B cell (primary cell): ENCODE measurements at regions not wholly inside any gene's neighbourhood (a gene's known extent, or its start where the extent isn't known, plus 50 kb on each side); places are given as distances from the start of the nearest gene placed in this dataset.

Experiments used
- ATAC-seq: fragments of 200-7000 bp; cut with Tn5 transposase; one replicate; pipeline ENCODE4 v1.10.0; 2021; ENCODE audit warnings: low read depth, mild to moderate bottlenecking, moderate number of reproducible peaks, moderate library complexity
- CTCF ChIA-PET: fragments of 350-600 bp; sonication (Branson Sonifier 250); formaldehyde crosslinking; loops from one replicate; lab custom pipeline; 2021; ENCODE audit warnings: antibody characterized with exemption, inconsistent platforms; lab: Charles Lee
- POLR2A ChIA-PET: fragments of 350-600 bp; sonication (Branson Sonifier 250); formaldehyde crosslinking; loops from one replicate; lab custom pipeline; 2021; ENCODE audit warnings: antibody characterized with exemption; lab: Charles Lee
- DNase-seq: peaks from one replicate; pipeline ENCODE4 v3.0.0; 2013
- H2AFZ ChIP-seq: 2 replicates; pipeline ENCODE4 v1.6.1; 2012; ENCODE audit warnings: mild to moderate bottlenecking, low read depth, low read length; ENCODE audit not compliant: insufficient read depth, poor library complexity, severe bottlenecking
- H3K27ac ChIP-seq, 2 donors: 1 replicate in 1 of 2; 2 replicates in 1 of 2; pipeline ENCODE4 v1.5.1; 2012 to 2013; ENCODE audit warnings: low read length in 2 of 2, mild to moderate bottlenecking in 2 of 2, moderate library complexity in 1 of 2
- H3K27me3 ChIP-seq, 4 experiments: fragments of 200-600 bp in 1 of 4; sonication (generic) in 1 of 4; replicated peaks in 1 of 4; 1 replicate in 2 of 4; 2 replicates in 2 of 4; pipeline versions ENCODE4 v1.6.1 to v1.7.0; 2013 to 2016; ENCODE audit warnings: low read length in 3 of 4, mild to moderate bottlenecking in 2 of 4, mixed read lengths in 1 of 4, moderate library complexity in 1 of 4; ENCODE audit not compliant: insufficient read depth in 4 of 4, control insufficient read depth in 3 of 4; ENCODE audit errors: control extremely low read depth in 1 of 4
- H3K36me3 ChIP-seq, 2 experiments: replicated peaks in 1 of 2; 1 replicate in 1 of 2; 2 replicates in 1 of 2; pipeline versions ENCODE4 v1.6.1 to v1.7.1; 2013; ENCODE audit warnings: low read length in 1 of 2; ENCODE audit not compliant: insufficient read depth in 2 of 2, control insufficient read depth in 1 of 2; ENCODE audit errors: control extremely low read depth in 1 of 2, extremely low read depth in 1 of 2
- H3K4me1 ChIP-seq, 2 donors: fragments of 200-600 bp in 1 of 2; sonication (generic) in 1 of 2; 1 replicate in 1 of 2; 2 replicates in 1 of 2; pipeline versions ENCODE4 v1.5.1 to v1.6.1; 2013 to 2017; ENCODE audit warnings: low read length in 2 of 2; ENCODE audit not compliant: control insufficient read depth in 2 of 2, insufficient read depth in 2 of 2
- H3K4me2 ChIP-seq: replicated peaks from 2 replicates; pipeline ENCODE3; 2012; ENCODE audit warnings: mild to moderate bottlenecking, low read depth, low read length; ENCODE audit not compliant: poor library complexity, severe bottlenecking
- H3K4me3 ChIP-seq, 5 experiments: fragments of 200-600 bp in 1 of 5; sonication (generic) in 1 of 5; 1 replicate in 3 of 5; 2 replicates in 2 of 5; pipeline versions ENCODE4 v1.5.1 to v1.7.0; 2011 to 2016; ENCODE audit warnings: low read length in 4 of 5, mild to moderate bottlenecking in 4 of 5, low read depth in 2 of 5, control low read depth in 1 of 5, moderate library complexity in 1 of 5; ENCODE audit not compliant: insufficient read depth in 1 of 5; ENCODE audit errors: control extremely low read depth in 1 of 5, extremely low read depth in 1 of 5
- H3K79me2 ChIP-seq: fragments of 200-600 bp; sonication (generic); one replicate; pipeline ENCODE4 v1.6.0; 2016; ENCODE audit warnings: low read length; ENCODE audit not compliant: control insufficient read depth, insufficient read depth
- H3K9ac ChIP-seq: fragments of 200-600 bp; sonication (generic); 2 replicates; pipeline ENCODE4 v1.6.1; 2017; ENCODE audit warnings: mild to moderate bottlenecking, low read length, moderate library complexity
- H3K9me3 ChIP-seq, 3 donors: one replicate each; pipeline versions ENCODE4 v1.6.1 to v1.7.1; 2013; ENCODE audit warnings: low read length in 2 of 3; ENCODE audit not compliant: control insufficient read depth in 2 of 3, insufficient read depth in 1 of 3; ENCODE audit errors: control extremely low read depth in 1 of 3
- H4K20me1 ChIP-seq: 2 replicates; pipeline ENCODE4 v1.6.0; 2012; ENCODE audit warnings: mild to moderate bottlenecking, low read length; ENCODE audit not compliant: insufficient read depth, control insufficient read depth, poor library complexity, severe bottlenecking
- H3K27ac Mint-ChIP-seq: one replicate; pipeline ENCODE4 v1.8.0; 2021; ENCODE audit warnings: mixed read lengths
- H3K27me3 Mint-ChIP-seq: one replicate; pipeline ENCODE4 v1.8.0; 2021; ENCODE audit warnings: mixed read lengths
- H3K4me1 Mint-ChIP-seq: one replicate; pipeline ENCODE4 v1.8.0; 2021; ENCODE audit warnings: mixed read lengths
- H3K4me3 Mint-ChIP-seq: one replicate; pipeline ENCODE4 v1.8.0; 2021; ENCODE audit warnings: mixed read lengths
- H3K9me3 Mint-ChIP-seq: one replicate; pipeline ENCODE4 v1.8.0; 2022; ENCODE audit warnings: mixed read lengths; ENCODE audit not compliant: insufficient read depth
- CTCF ChIP-seq: fragments of 200-600 bp; IDR thresholded peaks from one replicate; pipeline ENCODE4 v1.8.0; 2022; ENCODE audit warnings: antibody characterized with exemption, mild to moderate bottlenecking
- EZH2 ChIP-seq: IDR thresholded peaks from 2 replicates; pipeline ENCODE4 v1.6.1; 2012; ENCODE audit warnings: borderline replicate concordance, low read depth, mild to moderate bottlenecking, moderate library complexity, low read length; ENCODE audit not compliant: insufficient read depth, poor library complexity, severe bottlenecking
- WGBS: methylation state at CpG from one replicate; pipeline ENCODE4 v1.1.5; 2013; ENCODE audit warnings: missing lambda C conversion rate; ENCODE audit not compliant: insufficient coverage; 5-methylcytosine and 5-hydroxymethylcytosine counted together
- intact Hi-C: fragments of 100-400 bp; cut with micrococcal nuclease; formaldehyde crosslinking; loops from one replicate; pipeline ENCODE4 v1.10.0; 2022

GRCh38 chr1:187168297-187168696 is 339.5 kb downstream of the PLA2G4A start:
- TF ChIP-seq CTCF (no peak), EZH2 (no peak)
- ChIA-PET CTCF (no interaction called here), POLR2A (no interaction called here)
- H3K27me3 ChIP-seq: no peaks in the 10 kb centered on the region
- Mint-ChIP-seq H3K27ac (no peak overlapping the region), H3K27me3 (no peaks in the 10 kb centered on the region), H3K4me3 (no peak overlapping the region), H3K4me1 (no peaks in the 10 kb centered on the region), H3K9me3 (peaks cover 13% of the 10 kb centered on the region)
- H3K4me3 ChIP-seq: no peak overlapping the region
- no peaks in the 10 kb centered on the region for H3K79me2 ChIP-seq
- no peaks in the 10 kb centered on the region for H3K4me1 ChIP-seq
- no peaks in the 10 kb centered on the region for H3K36me3 ChIP-seq
- H2AFZ ChIP-seq: no peak overlapping the region
- no peak overlapping the region for H3K4me2 ChIP-seq
- WGBS: no CpG with 5 or more reads among the region's 2 CpGs
- intact Hi-C loops: no loop called here
- H3K9me3 ChIP-seq: peaks cover 0 to 3% (median 1%) of the 10 kb centered on the region in 3 donors
- no peaks in the 10 kb centered on the region for H4K20me1 ChIP-seq
- no peak overlapping the region for H3K9ac ChIP-seq
- DNase-seq (no peak), ATAC-seq (no peak)
- no peak overlapping the region for H3K27ac ChIP-seq

- no peak overlapping the region for H3K9ac ChIP-seq
- no peaks in the 10 kb centered on the region for H3K4me1 ChIP-seq
- CTCF ChIA-PET: interaction anchor here (0.7 kb wide), 1 partner anchor 371 kb away, joined by 3 read pairs; no protein-coding TSS in a partner anchor
- peaks cover 0 to 3% (median 0%) of the 10 kb centered on the region in 3 donors for H3K9me3 ChIP-seq
- no peaks in the 10 kb centered on the region for H4K20me1 ChIP-seq
- H3K4me3 Mint-ChIP-seq: no peak overlapping the region
- H3K27ac ChIP-seq: no peak overlapping the region
- no CpG with 5 or more reads among the region's 2 CpGs for WGBS
- TF ChIP-seq EZH2 (no peak), CTCF (no peak)
- H3K27me3 Mint-ChIP-seq: no peaks in the 10 kb centered on the region
- no peak for ATAC-seq
- no peaks in the 10 kb centered on the region for H3K27me3 ChIP-seq
- no peak for DNase-seq
- H3K4me2 ChIP-seq: no peak overlapping the region
- intact Hi-C loops: no loop called here
- H3K79me2 ChIP-seq: no peaks in the 10 kb centered on the region
- peaks cover 10% of the 10 kb centered on the region for H3K9me3 Mint-ChIP-seq
- POLR2A ChIA-PET: no interaction called here
- H2AFZ ChIP-seq: no peak overlapping the region
- no peaks in the 10 kb centered on the region for H3K4me1 Mint-ChIP-seq
- no peak overlapping the region for H3K4me3 ChIP-seq
- H3K27ac Mint-ChIP-seq: no peak overlapping the region
- no peaks in the 10 kb centered on the region for H3K36me3 ChIP-seq
These were observed 356.6 kb downstream of the PLA2G4A start for GRCh38 chr1:187185389-187185788.
